CD4-positive, alpha-beta T cell (primary cell): ENCODE measurements at regions not wholly inside any gene's neighbourhood (a gene's known extent, or its start where the extent isn't known, plus 50 kb on each side); places are given as distances from the start of the nearest gene placed in this dataset.

Experiments
- ATAC-seq: fragments of 200-7000 bp; cut with Tn5 transposase; one replicate; pipeline ENCODE4 v1.10.0; 2022; ENCODE audit warnings: mild to moderate bottlenecking; ENCODE audit not compliant: poor library complexity
- CTCF ChIA-PET: fragments of 350-600 bp; sonication (Branson Sonifier 250); formaldehyde crosslinking; loops from one replicate; lab custom pipeline; 2021; ENCODE audit warnings: antibody characterized with exemption, inconsistent platforms; lab: Charles Lee
- POLR2A ChIA-PET: fragments of 350-600 bp; sonication (Branson Sonifier 250); formaldehyde crosslinking; loops from one replicate; lab custom pipeline; 2021; ENCODE audit warnings: antibody characterized with exemption, inconsistent platforms; lab: Charles Lee
- DNase-seq, 14 experiments: peaks; one replicate each; pipeline ENCODE4 v3.0.0-alpha.2; 2013 to 2020; ENCODE audit warnings: mixed read lengths in 2 of 14
- H3K27ac ChIP-seq, 2 donors: one replicate each; pipeline versions ENCODE4 v1.5.1 to v1.7.0; 2013; ENCODE audit warnings: low read length in 2 of 2, low read depth in 1 of 2, mild to moderate bottlenecking in 1 of 2
- H3K27me3 ChIP-seq, 2 experiments: 1 replicate in 1 of 2; 2 replicates in 1 of 2; pipeline versions ENCODE4 v1.6.1 to v1.7.0; 2013; ENCODE audit warnings: low read length in 2 of 2, control low read depth in 1 of 2, mild to moderate bottlenecking in 1 of 2, moderate library complexity in 1 of 2; ENCODE audit not compliant: insufficient read depth in 2 of 2, control insufficient read depth in 1 of 2
- H3K36me3 ChIP-seq: one replicate; pipeline ENCODE4 v1.6.1; 2013; ENCODE audit warnings: low read length, control low read depth; ENCODE audit not compliant: insufficient read depth
- H3K4me1 ChIP-seq: one replicate; pipeline ENCODE4 v1.6.1; 2013; ENCODE audit warnings: low read length, control low read depth; ENCODE audit not compliant: insufficient read depth
- H3K4me3 ChIP-seq: one replicate; pipeline ENCODE4 v1.5.1; 2013; ENCODE audit warnings: mild to moderate bottlenecking, low read length, moderate library complexity
- H3K9me3 ChIP-seq, 2 experiments: 1 replicate in 1 of 2; 2 replicates in 1 of 2; pipeline versions ENCODE4 v1.6.1 to v1.7.0; 2013; ENCODE audit warnings: low read length in 2 of 2, mild to moderate bottlenecking in 2 of 2, control low read depth in 1 of 2, moderate library complexity in 1 of 2; ENCODE audit not compliant: control insufficient read depth in 1 of 2, insufficient read depth in 1 of 2
- H3K27ac Mint-ChIP-seq: one replicate; pipeline ENCODE4 v1.8.0; 2020; ENCODE audit warnings: mixed read lengths
- H3K27me3 Mint-ChIP-seq: one replicate; pipeline ENCODE4 v1.8.0; 2021; ENCODE audit warnings: mixed read lengths
- H3K36me3 Mint-ChIP-seq: one replicate; pipeline ENCODE4 v1.8.0; 2021; ENCODE audit warnings: low read depth, mixed read lengths
- H3K4me1 Mint-ChIP-seq: one replicate; pipeline ENCODE4 v1.8.0; 2021; ENCODE audit warnings: low read depth, mixed read lengths
- H3K4me3 Mint-ChIP-seq: one replicate; pipeline ENCODE4 v1.8.0; 2020; ENCODE audit warnings: mild to moderate bottlenecking, mixed read lengths
- H3K9me3 Mint-ChIP-seq: one replicate; pipeline ENCODE4 v1.8.0; 2020; ENCODE audit warnings: mixed read lengths
- intact Hi-C, 2 experiments: fragments of 100-400 bp; cut with DNase I in 1 of 2; cut with micrococcal nuclease in 1 of 2; formaldehyde crosslinking; loops; one replicate each; pipeline versions ENCODE4 v1.15.1 to v1.9.0; 2023 to 2025; cut with DNase I, micrococcal nuclease
- TF ChIP-seq, protein P1 (sequence below): fragments of 200-600 bp; IDR thresholded peaks from one replicate; pipeline ENCODE4 v1.8.0; 2022; ENCODE audit warnings: antibody characterized with exemption, mild to moderate bottlenecking

DNA sequence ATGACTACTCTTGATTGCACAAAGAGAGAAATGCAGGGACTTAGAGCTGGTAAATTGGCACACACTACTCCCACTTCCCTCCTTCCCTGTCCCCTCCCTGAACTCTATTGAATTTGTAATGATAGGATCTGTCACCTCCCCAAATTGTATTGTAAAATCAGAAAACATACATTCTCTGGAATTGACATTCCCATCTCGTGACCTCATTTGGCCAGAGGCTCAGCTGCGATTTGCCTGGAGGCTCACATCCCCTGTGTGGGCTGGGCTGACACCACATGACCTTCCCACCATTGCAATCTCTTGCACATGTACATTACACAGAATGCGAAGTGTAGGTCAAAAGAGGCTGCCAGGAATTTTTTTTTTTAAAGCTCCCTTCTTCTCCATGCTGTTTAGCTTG is 172.1 kb downstream of the MID1IP1 start:
- no peak for ATAC-seq
- Mint-ChIP-seq H3K4me1 (no peaks in the 10 kb centered on the region), H3K27ac (no peak overlapping the region), H3K9me3 (no peaks in the 10 kb centered on the region), H3K36me3 (no peaks in the 10 kb centered on the region), H3K27me3 (no peaks in the 10 kb centered on the region), H3K4me3 (no peak overlapping the region)
- ChIA-PET CTCF (no interaction called here), POLR2A (no interaction called here)
- no peaks in the 10 kb centered on the region for H3K36me3 ChIP-seq
- TF ChIP-seq, protein P1, sequence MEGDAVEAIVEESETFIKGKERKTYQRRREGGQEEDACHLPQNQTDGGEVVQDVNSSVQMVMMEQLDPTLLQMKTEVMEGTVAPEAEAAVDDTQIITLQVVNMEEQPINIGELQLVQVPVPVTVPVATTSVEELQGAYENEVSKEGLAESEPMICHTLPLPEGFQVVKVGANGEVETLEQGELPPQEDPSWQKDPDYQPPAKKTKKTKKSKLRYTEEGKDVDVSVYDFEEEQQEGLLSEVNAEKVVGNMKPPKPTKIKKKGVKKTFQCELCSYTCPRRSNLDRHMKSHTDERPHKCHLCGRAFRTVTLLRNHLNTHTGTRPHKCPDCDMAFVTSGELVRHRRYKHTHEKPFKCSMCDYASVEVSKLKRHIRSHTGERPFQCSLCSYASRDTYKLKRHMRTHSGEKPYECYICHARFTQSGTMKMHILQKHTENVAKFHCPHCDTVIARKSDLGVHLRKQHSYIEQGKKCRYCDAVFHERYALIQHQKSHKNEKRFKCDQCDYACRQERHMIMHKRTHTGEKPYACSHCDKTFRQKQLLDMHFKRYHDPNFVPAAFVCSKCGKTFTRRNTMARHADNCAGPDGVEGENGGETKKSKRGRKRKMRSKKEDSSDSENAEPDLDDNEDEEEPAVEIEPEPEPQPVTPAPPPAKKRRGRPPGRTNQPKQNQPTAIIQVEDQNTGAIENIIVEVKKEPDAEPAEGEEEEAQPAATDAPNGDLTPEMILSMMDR, result no peak
- H3K4me1 ChIP-seq, result no peaks in the 10 kb centered on the region
- H3K27ac ChIP-seq, result no peak overlapping the region
- DNase-seq, result no peak
- intact Hi-C loops, result no loop called here
- no peaks in the 10 kb centered on the region for H3K27me3 ChIP-seq
- H3K9me3 ChIP-seq, result no peaks in the 10 kb centered on the region
- no peak overlapping the region for H3K4me3 ChIP-seq

DNA sequence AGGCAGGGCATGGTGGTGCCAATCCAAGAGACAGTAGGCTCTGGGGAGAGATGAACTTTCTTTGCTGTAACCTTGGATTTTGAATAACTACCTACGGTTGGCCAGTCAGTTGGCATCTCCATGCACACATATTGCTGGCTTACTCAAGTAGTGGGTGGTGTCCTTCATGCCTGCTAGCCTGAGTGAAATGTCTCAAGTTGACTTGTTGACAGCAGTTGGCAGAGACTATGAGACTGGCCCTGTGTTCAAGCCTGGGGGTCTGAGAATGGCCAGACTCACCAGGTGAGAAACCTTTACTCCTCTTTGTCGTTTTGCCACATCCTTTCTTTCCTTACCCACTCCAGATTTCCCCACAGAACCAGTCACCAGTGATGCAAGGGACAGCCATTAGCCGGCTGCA is 173.3 kb downstream of the MID1IP1 start:
- ATAC-seq, result no peak
- Mint-ChIP-seq H3K4me1 (no peaks in the 10 kb centered on the region), H3K9me3 (no peaks in the 10 kb centered on the region), H3K27me3 (no peaks in the 10 kb centered on the region), H3K36me3 (no peaks in the 10 kb centered on the region), H3K4me3 (no peak overlapping the region), H3K27ac (no peak overlapping the region)
- no peak for DNase-seq
- intact Hi-C loops, result no loop called here
- Histone ChIP-seq H3K4me1 (no peaks in the 10 kb centered on the region), H3K27ac (no peak overlapping the region), H3K9me3 (no peaks in the 10 kb centered on the region), H3K36me3 (no peaks in the 10 kb centered on the region), H3K27me3 (no peaks in the 10 kb centered on the region), H3K4me3 (no peak overlapping the region)
- ChIA-PET POLR2A (no interaction called here), CTCF (no interaction called here)
- TF ChIP-seq, protein P1, result no peak

DNA sequence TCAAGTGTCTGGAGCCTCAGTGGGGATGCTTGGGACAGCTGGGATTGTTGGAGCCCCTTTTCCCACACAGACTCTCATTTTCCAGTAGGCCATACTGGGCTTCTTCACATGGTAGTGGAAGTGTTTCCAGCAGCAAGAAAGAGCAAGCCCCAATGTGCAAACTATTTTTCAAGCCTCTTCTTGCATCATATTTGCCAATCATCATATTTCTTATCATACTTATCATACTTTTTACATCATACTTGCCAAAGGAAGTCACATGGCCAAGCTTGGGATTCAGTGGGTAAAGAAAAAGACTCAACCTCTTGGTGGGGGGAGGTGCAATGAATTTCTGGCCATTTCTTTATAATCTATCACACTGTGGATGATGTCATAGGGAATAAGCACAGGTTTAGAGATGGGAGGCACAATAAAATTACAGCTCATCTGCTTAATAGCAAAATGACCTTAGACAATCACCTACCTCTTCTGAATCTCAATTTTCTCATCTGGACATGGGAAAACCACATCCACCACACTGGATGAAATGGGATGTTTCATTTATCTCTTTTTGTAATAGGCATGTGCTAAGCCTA is 174.2 kb downstream of the MID1IP1 start:
- H3K36me3 ChIP-seq, result no peaks in the 10 kb centered on the region
- TF ChIP-seq, protein P1, result no peak
- Mint-ChIP-seq H3K36me3 (no peaks in the 10 kb centered on the region), H3K27ac (no peak overlapping the region), H3K4me3 (no peak overlapping the region), H3K9me3 (no peaks in the 10 kb centered on the region), H3K4me1 (no peaks in the 10 kb centered on the region), H3K27me3 (no peaks in the 10 kb centered on the region)
- H3K4me3 ChIP-seq, result no peak overlapping the region
- no peaks in the 10 kb centered on the region for H3K9me3 ChIP-seq
- intact Hi-C loops, result no loop called here
- H3K27ac ChIP-seq, result no peak overlapping the region
- H3K27me3 ChIP-seq, result no peaks in the 10 kb centered on the region
- no peak for ATAC-seq
- CTCF ChIA-PET, result no interaction called here
- no peak for DNase-seq
- no peaks in the 10 kb centered on the region for H3K4me1 ChIP-seq
- POLR2A ChIA-PET, result no interaction called here
